ENCODE measurements at regions not wholly inside any gene's neighbourhood (a gene's known extent, or its start where the extent isn't known, plus 50 kb on each side); places are given as distances from the start of the nearest gene placed in this dataset.

- TF ChIP-seq, protein P1, sequence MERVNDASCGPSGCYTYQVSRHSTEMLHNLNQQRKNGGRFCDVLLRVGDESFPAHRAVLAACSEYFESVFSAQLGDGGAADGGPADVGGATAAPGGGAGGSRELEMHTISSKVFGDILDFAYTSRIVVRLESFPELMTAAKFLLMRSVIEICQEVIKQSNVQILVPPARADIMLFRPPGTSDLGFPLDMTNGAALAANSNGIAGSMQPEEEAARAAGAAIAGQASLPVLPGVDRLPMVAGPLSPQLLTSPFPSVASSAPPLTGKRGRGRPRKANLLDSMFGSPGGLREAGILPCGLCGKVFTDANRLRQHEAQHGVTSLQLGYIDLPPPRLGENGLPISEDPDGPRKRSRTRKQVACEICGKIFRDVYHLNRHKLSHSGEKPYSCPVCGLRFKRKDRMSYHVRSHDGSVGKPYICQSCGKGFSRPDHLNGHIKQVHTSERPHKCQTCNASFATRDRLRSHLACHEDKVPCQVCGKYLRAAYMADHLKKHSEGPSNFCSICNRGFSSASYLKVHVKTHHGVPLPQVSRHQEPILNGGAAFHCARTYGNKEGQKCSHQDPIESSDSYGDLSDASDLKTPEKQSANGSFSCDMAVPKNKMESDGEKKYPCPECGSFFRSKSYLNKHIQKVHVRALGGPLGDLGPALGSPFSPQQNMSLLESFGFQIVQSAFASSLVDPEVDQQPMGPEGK (CRISPR knock-in tag; IDR thresholded peaks at IDR 0.05; ENCODE audit: borderline replicate concordance), result no peak
- TF ChIP-seq OSR1 (CRISPR knock-in tag; IDR thresholded peaks at IDR 0.05), result no peak
- no peak for TF ChIP-seq GLIS3 (CRISPR knock-in tag; IDR thresholded peaks at IDR 0.05)
Measured at GRCh38 chr15:98518823-98519561, 129.3 kb upstream of the IGF1R start.
